GM19467 (cell line): ENCODE measurements at regions not wholly inside any gene's neighbourhood (a gene's known extent, or its start where the extent isn't known, plus 50 kb on each side); places are given as distances from the start of the nearest gene placed in this dataset.
"Not testable (repeated sequence)": the region's sequence is repeated elsewhere in the genome, so short reads cannot be mapped to it uniquely, and the experiment has no call there.

ENCODE experiments used
- ATAC-seq: cut with Tn5 transposase; IDR thresholded peaks from one replicate; pipeline ENCODE4 v1.9.1; 2021; ENCODE audit warnings: mild to moderate bottlenecking, moderate library complexity; ENCODE audit not compliant: unreplicated experiment

DNA sequence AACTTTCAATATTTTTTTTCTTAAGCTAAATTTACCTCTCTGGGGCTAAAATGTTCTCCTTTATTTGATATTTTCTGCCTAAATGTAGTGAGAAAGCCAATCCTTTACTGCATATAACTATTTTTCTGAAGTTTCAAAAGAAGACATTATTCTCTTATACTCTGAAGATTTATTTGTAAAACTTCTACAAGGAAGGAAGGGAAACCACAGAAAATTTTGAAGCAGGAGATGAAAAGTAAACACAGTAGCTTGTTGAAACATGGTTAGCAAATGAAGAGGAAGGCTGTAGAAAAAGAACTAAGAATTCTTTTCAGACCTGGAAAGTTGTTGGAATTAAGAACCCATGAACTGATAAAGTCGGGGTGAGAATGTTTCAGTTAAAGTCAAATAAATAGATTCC, 330.3 kb downstream of the HGF start:
- no peak for ATAC-seq

DNA sequence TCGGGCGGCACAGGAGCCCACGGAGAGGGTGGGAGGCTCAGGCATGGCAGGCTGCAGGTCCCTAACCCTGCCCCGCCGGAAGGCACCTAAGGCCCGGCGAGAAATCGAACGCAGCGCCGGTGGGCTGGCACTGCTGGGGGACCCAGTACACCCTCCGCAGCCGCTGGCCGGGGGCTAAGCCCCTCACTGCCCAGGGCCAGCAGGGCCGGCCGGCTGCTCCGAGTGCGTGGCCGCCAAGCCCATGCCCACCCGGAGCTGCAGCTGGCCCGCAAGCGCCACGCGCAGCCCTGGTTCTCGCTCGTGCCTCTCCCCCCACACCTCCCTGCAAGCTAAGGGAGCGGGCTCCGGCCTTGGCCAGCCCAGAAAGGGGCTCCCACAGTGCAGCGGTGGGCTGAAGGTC, 332.7 kb downstream of the HGF start:
- ATAC-seq, result not testable (repeated sequence)

DNA sequence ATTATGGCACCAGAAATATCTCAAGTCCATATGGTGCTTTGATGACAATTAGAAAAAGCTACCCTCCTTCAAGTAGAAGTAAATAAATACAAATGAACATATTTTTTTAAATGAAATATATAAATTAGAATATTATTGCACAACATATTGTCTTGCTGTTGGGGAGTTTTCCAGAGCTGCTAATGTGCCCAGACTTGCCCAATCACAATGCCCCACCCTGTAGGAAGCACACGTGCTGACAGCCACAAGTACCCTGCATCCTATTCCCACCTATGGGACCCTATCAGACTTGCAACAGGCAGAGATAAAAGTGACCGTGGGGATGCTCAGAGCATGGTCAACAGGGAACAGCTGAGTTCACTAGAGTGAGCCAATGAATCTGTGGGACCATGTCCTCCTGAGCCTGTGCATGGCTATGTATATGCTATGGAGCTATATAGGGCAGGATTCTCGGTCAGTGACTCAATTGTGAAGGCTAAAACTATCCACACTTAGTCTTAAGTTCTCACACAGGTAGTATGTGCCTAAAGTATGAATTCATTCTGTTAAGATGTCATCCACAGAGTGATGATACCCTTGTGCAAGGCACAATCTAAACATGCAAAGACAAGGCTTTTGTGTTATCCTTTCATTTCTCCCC, 336.0 kb downstream of the HGF start:
- no peak for ATAC-seq

DNA sequence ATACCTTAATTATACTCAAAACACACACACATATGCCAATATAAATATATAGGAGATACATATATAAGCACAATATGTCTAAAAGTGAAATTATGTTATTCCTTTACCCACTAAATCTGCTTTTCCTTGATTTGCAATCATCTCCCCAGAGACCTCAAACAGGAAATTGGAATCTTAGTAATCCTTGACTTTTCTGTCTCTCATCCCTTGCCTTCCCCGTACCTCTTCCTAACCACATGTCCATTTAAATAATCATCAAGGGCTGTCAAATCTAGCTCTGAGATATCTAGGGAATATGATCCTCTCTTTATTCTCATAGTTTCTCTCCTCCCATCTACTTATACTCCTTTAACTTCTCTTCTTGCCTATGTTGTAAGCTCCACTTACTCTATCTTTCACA, 336.6 kb downstream of the HGF start:
- ATAC-seq, result no peak

DNA sequence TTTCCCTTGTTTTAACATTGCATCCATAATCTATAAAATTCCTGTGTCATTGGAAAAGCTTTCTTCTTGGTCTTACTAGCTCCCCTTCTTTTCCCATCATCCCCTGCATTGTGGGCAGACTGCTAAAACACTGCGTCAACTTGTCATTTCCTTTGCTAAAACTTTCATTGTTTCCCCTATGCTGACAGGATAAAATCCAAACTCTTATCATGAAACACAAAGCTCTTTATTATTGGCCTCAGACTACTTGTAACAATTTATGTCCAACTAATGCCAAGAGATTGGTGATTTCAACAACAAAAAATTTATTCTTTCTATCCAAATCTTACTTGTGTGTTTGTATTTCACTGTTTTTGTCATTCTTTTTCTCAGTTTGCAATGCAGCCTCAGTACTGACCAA, 339.1 kb downstream of the HGF start:
- ATAC-seq, result no peak

DNA sequence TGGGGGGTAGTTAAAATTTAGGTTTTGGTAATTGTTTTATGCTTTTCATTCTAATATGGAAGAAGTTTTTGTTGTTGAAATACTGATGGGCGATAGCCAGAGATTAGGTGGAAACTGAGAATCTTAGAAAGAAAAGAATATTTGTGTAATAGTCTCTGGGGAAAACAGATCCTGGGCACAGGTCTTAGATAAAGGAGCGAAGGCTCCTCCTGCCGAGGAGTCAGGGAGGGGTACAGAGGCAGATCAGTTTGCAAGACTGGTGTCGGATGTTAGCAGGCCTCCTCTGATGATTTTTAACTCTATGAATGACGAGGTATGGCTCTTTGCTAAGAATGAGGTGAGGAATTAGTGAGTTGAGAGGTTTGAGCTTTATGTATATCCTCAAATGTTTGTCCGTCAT, 339.7 kb downstream of the HGF start:
- no peak for ATAC-seq

DNA sequence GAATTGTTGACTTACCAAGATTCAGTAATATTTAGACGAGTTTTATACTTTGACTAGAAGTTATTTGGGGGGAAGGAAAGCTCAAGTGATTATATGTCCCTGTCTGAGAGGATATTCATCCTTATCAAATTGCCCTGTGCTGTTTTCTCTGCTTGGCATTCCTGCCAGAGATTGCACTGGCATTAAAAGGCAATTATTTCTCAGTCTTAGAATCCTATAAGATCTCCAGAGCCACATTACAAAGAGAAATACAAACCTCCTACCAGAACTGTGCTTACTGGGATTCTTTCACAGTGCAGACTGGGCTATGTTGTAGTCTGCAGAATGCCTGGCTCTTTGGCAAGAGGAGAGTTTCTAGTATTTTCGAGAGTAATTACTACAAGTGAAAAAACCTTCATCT, 342.4 kb downstream of the HGF start:
- no peak for ATAC-seq

DNA sequence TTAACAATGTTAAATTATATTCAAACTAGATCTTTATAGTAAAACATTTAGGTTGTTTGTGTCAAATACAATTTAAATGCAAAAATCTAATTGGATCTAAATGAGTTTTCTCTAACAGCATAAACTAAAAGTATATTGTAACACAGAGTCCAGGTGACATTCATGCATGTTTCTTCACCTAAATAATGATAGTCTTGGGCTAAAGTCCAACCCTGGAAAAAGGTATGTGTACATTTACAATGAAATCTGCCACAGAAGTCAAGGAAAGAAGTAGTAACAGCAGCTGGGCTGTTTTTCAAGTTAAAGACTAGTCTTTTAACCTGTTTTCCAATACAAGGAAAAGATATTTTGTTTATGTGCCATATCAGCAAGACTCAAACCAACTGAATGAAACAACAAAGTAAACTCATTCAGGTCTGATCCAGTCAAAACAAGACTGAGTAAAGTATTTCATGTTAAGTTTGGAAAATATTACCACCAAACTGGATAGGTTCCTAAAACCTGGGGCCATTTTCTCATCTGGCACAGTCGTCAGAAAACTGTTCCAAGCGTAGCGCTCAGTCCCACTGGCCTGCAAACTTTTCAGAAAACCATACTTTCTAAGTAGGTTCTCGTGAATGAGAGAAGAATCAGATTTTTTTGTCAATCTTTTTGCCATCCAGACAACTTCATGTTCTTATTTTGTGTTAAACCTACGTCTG, 349.2 kb downstream of the HGF start:
- ATAC-seq, result no peak

DNA sequence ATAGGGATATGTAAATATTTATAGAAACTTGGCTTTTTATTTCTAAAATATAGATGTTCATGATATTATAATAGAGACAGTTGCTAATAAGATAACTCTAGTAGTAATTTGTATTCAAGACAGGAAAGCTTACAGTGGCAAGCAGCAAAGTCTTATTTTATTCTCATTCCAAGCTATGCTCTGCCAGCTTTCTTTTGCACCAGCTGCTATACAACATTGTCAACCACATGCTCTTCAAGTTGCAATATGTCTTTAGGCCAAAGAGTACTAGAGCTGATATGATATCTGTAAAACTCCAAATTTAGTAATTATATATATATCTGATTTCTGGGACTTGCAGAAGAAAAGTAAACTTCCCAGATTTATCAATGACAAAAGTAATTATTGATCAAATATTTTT, 350.1 kb downstream of the HGF start:
- no peak for ATAC-seq

DNA sequence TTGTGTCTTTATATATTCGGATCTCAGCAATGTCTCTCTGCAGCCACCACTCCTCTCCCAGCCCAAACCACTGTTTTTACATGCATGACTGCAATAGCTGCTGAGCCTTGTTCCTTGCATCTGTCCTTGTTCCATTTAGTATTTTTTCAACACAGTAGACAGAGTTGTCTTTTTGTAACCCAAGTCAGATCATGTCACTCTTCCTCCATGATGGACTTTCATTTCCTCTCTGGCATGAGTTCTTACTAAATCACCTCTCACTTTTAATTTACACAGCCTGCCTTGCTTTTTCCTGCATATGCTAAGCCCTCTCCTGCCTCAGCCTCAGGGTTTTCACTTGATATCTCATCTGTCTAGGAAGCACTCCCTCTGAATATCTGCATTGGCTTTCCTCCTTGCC, 353.2 kb downstream of the HGF start:
- no peak for ATAC-seq

DNA sequence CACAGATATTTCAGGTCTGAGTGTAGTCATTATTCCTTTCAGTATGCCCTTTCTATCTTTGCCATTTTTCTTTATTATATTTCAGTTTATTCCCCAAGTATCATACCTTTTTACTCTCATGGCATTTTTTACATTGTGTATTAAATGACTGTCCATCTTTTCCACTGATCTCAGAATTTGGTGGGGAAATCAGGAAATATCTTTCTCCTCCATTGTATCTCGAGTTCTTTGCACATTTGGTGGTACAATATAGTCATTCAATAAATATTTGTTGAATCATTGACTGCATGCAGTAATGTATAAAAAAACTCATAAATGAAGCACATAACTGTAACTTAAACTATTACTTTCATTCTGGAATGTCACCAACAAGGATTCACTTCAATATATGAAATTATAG, 354.7 kb downstream of the HGF start:
- no peak for ATAC-seq

DNA sequence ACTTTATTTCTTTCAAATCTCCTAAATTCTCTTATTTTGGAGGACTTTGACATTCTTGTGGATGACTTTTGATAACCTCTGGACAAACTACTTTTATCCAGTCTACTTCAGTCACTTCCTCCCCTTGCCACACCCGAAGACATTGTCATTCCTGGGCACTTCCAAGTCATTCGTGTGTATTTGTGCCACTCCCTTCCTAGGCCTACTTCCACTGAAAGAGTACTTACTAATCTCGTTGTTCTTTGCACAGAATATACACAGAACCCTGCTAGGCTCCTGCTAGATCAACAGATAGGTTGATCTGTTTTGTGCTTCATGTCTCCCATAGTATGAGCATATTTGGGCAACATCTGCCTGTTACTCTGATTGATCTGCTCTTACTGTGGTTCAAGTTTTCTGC, 355.4 kb downstream of the HGF start:
- ATAC-seq, result no peak

DNA sequence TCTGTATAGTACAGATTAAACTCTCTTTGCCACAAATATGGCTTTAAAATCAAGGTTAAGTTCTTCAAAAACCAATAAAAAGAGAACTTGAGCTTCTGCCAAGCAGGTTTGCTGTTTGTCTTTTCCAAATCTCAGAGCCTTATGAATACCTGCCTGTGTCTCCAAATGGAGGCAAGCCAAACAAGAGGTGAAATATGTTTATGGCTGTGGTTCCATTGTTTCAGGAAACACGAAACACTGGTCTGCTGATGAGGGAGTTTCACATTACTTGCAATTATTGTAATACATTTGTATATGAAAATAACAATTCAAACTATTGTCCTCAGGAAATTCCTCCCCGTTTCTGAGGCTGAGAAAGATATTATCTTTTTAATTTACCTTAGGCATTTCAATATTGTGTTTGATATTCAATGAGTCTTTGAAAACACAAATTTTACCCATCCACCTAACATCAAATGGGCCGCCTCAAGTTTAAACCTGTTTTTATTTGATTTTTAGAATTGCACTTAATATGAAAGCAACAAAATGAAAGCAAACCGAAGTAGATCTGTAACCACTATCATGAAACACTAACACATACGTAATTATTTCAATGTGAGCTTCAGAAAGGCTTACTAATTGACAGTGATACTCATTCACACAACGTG, 359.3 kb downstream of the HGF start:
- no peak for ATAC-seq

DNA sequence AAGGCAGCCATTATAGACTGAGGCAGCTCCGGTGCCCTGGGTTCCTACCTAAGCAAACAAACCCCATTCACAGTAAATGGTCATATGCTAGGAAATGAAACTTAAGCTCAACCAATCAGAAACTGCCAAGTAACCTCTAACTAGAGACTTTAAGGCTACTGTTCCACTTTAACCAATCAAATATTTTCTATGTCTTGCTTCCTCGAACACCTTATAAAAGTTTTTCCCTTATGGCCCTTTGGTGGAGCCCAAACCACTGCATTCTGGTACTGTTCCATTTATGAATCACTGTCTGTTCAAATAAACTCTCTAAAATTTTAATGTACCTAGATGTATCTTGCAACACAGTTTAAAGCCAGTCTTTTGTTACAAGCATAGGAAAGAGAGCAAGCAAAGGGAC, 361.1 kb downstream of the HGF start:
- ATAC-seq, result no peak

DNA sequence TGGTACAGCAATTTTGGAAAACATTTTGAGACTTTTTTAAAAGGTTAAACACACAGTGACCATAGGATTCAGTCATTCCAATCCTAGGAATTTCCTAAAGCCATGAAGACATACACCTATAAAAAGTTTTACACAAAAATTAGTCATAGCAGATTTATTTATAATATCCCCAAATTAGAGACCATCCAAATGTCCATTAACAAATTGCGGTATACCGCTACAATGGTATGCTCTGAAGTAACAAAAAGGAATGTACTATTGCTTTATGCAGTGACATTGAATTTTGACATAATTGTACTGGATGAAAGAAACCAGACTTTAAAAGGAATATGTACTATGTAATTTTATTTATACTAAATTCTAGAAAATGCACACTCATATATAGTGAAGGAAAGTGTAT, 362.8 kb downstream of the HGF start:
- ATAC-seq, result no peak

DNA sequence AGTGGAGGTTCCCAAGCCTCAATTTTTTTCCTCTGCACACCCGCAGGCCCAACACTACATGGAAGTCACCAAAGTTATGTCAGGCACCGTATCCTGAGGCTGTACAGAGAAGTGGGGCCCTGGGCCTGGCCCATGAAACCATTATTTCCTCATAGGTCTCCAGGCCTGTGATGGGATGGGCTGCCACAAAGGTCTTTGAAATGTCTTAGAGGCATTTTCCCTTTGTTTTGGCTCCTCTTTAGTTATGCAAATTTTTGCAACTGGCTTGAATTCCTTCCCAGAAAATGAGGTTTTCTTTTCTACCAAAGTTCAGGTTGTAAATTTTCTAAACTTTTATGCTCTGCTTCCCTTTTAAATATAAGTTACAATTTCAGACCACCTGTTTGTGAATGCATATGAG, 365.2 kb downstream of the HGF start:
- no peak for ATAC-seq

DNA sequence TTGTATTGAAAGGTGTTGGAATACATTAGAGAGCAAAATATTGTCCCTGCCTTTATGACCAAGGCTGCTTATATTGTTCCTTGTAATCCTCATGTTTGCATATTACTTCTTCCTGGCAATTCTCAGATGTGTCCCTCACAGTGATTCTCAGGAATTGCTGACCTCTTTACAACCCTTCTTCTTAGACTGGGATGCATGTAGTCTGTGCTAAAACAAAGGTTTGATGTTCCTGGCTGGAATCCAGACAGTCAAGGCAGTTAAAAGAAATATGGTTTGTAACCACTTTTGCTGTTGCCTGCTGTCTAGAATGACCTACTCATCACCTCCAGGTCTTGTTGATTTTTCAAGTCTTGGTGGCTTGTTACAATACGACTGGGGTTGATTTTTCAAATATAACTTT, 367.6 kb downstream of the HGF start:
- ATAC-seq, result no peak

DNA sequence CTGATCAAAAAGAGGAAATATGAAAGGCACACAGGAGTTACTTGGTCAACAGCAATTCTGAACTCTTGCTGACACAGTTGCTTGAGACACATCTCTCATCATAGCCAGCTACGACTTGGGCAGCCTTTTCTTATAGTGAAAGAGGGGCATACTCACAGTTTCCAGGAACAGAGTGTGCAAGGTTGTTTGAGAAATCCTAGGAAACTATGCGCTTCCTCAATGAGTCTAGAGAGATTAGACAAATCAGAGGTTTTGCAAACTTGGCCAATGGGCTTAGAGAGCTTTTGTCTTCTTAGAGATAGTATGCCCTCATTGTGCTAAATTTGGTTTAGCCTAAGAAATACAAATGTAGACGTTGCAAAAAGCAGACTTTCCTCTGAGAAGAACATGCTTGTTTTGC, 370.4 kb downstream of the HGF start:
- no peak for ATAC-seq

DNA sequence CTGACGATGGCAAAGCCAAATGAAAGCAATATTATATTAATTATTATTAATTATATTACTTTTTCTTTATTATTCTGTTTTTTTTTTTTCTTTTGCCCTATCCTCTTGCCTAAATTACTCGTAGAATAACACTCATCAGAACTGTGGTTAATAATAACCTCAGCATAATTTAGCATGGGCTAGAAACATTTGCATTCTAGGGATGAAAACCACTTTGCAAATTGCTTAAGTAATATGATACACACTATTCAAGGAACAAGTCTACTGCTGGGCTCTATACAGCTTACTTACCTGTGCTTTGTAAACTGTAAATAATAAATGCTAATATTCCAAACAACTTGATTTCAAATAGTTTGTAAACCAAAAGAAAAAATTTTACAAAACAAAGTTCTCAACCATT, 375.8 kb downstream of the HGF start:
- ATAC-seq, result no peak

DNA sequence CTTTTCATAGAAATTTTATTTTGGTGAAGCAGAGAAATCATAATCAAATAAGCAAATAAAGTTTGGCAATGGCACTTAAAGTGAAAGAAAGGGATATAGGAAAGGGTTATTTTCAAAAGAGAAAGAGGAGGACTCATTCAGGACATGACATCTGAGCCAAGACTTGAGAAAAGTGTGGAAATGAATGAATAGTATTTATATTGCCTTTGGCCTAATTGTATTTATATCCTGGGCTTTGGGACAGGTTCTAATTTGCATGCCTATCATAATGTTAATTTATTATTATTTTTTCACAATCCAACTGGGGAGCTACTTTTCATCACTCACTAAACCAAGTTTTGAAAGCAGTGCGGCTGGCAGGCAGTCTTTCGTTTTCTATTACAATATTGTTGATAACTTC, 376.8 kb downstream of the HGF start:
- ATAC-seq, result no peak

DNA sequence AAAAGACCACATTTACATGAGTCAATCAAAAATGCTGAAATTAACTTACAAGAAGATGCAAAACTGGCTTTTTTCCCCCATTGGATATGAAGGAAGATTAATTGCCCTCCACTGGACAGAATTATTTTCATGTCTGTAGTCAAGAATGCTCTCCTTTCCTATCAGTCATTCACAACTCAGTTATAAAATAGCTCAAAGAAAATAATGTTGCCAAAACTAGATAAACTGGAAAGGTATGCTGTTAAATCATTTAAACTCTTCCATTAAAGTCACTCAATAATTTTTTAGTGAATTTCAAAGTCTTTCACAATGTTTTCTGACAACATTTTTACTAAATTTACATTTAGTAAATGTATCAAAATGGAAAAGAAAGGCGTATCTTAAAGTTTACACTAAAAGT, 384.5 kb downstream of the HGF start:
- ATAC-seq, result no peak

DNA sequence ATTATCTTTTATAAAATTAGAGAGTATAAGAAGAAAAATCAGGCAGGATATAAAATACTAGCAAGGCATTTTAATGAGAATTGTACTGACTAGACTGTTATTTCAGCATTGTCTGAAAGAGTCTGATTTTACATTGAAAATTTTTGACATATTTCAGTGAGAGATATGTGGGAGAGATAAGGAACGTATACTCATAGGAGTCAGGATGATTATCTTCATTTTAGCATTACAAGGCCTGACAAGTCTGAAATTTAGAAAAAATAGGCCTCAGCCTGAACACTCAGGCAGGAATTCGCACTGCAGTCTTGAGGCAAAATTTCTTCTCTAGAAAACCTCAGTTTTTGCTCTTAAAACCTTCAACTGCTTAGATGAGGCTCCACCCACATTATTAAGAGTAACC, 386.0 kb downstream of the HGF start:
- ATAC-seq, result no peak

DNA sequence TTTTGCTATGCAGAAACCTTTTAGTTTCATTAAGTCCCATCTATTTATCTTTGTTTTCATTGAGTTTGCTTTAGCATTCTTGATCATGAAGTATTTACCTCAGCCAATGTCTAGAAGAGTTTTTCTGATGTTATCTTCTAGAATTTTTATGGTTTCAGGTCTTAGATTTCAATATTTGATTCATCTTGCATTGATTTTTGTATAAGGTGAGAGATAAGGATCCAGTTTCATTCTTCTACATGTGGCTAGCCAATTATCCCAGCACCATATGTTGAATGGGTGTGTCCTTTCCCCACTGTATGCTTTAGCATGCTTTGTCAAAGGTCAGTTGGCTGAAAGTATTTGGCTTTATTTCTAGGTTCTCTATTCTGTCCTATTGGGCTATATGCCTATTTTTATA, 395.2 kb downstream of the HGF start:
- ATAC-seq, result not testable (repeated sequence)
